IMR-90 (cell line): ENCODE measurements at regions not wholly inside any gene's neighbourhood (a gene's known extent, or its start where the extent isn't known, plus 50 kb on each side); places are given as distances from the start of the nearest gene placed in this dataset.

Source experiments
- ATAC-seq: fragments of 200-7000 bp; cut with Tn5 transposase; 2 replicates; pipeline ENCODE4 v1.9.1; 2020; ENCODE audit warnings: low read depth, mild to moderate bottlenecking, moderate library complexity
- BruUV-seq: library from RNA; stranded (reverse); fragments of 400-500 nt; replicated peaks from 2 replicates; lab custom pipeline; 2021; lab: Mats Ljungman, UMichigan
- CTCF ChIA-PET: fragments of 300-600 bp; formaldehyde crosslinking; extraction: SDS; loops from one replicate; lab custom pipeline; 2021; ENCODE audit warnings: antibody characterized with exemption; lab: Yijun Ruan, JAX
- POLR2A ChIA-PET: fragments of 300-600 bp; sonication (Branson Sonifier 250); formaldehyde crosslinking; loops from one replicate; lab custom pipeline; 2022; ENCODE audit warnings: antibody characterized with exemption; ENCODE audit not compliant: unreplicated experiment; lab: Charles Lee
- DNase-seq: peaks from one replicate; pipeline ENCODE4 v3.0.0; 2013
- H2AFZ ChIP-seq: replicated peaks from 2 replicates; pipeline ENCODE3; 2013; ENCODE audit warnings: low read length, mild to moderate bottlenecking; ENCODE audit not compliant: poor library complexity
- H2AK5ac ChIP-seq: 2 replicates; pipeline ENCODE4 v1.6.1; 2013; ENCODE audit warnings: low read depth, low read length, inconsistent platforms
- H2AK9ac ChIP-seq: replicated peaks from 2 replicates; pipeline ENCODE3; 2013; ENCODE audit warnings: mild to moderate bottlenecking, low read depth, low read length, moderate library complexity; ENCODE audit not compliant: poor library complexity
- H2BK120ac ChIP-seq: 2 replicates; pipeline ENCODE4 v1.6.1; 2013; ENCODE audit warnings: low read depth, low read length, inconsistent platforms
- H2BK15ac ChIP-seq: 3 replicates; pipeline ENCODE4 v1.6.1; 2013; ENCODE audit warnings: low read depth, low read length, inconsistent platforms
- H2BK20ac ChIP-seq: 2 replicates; pipeline ENCODE4 v1.6.1; 2013; ENCODE audit warnings: low read depth, mild to moderate bottlenecking, inconsistent platforms, low read length, moderate library complexity
- H2BK5ac ChIP-seq: 2 replicates; pipeline ENCODE4 v1.6.1; 2013; ENCODE audit warnings: mild to moderate bottlenecking, low read depth, low read length, inconsistent platforms; ENCODE audit not compliant: poor library complexity, severe bottlenecking
- H3K14ac ChIP-seq: replicated peaks from 2 replicates; pipeline ENCODE4 v1.6.1; 2013; ENCODE audit warnings: low read depth, low read length, inconsistent platforms
- H3K18ac ChIP-seq: 2 replicates; pipeline ENCODE4 v1.6.1; 2013; ENCODE audit warnings: low read depth, low read length, control low read depth
- H3K23ac ChIP-seq: 2 replicates; pipeline ENCODE4 v1.6.1; 2013; ENCODE audit warnings: low read depth, low read length, inconsistent platforms
- H3K27ac ChIP-seq: 2 replicates; pipeline ENCODE4 v1.5.1; 2013; ENCODE audit warnings: mild to moderate bottlenecking, control low read depth, low read length; ENCODE audit not compliant: insufficient read depth
- H3K27me3 ChIP-seq: 2 replicates; pipeline ENCODE4 v1.6.1; 2013; ENCODE audit warnings: low read length; ENCODE audit not compliant: control insufficient read depth, insufficient read depth
- H3K36me3 ChIP-seq: 2 replicates; pipeline ENCODE4 v1.6.1; 2013; ENCODE audit warnings: low read length, mixed read lengths; ENCODE audit not compliant: control insufficient read depth, insufficient read depth
- H3K4ac ChIP-seq: 2 replicates; pipeline ENCODE4 v1.6.1; 2013; ENCODE audit warnings: low read depth, low read length, inconsistent platforms
- H3K4me1 ChIP-seq: 2 replicates; pipeline ENCODE4 v1.6.1; 2013; ENCODE audit warnings: low read length, mixed read lengths; ENCODE audit not compliant: control insufficient read depth, insufficient read depth
- H3K4me2 ChIP-seq: 2 replicates; pipeline ENCODE4 v1.6.1; 2013; ENCODE audit warnings: low read depth, mild to moderate bottlenecking, control low read depth, low read length, moderate library complexity
- H3K4me3 ChIP-seq: 2 replicates; pipeline ENCODE4 v1.5.1; 2013; ENCODE audit warnings: low read depth, mild to moderate bottlenecking, control low read depth, low read length, moderate library complexity; ENCODE audit not compliant: insufficient read depth
- H3K56ac ChIP-seq: 2 replicates; pipeline ENCODE4 v1.6.1; 2013; ENCODE audit warnings: low read length, inconsistent platforms; ENCODE audit not compliant: insufficient read depth; ENCODE audit errors: extremely low read depth
- H3K79me1 ChIP-seq, 2 experiments: 2 replicates each; pipeline ENCODE4 v1.6.1; 2013; ENCODE audit warnings: low read length in 2 of 2, inconsistent platforms in 1 of 2, low read depth in 1 of 2
- H3K9ac ChIP-seq: 2 replicates; pipeline ENCODE4 v1.6.1; 2013; ENCODE audit warnings: low read depth, low read length, control low read depth
- H3K9me1 ChIP-seq: 2 replicates; pipeline ENCODE4 v1.6.1; 2013; ENCODE audit warnings: low read length, inconsistent platforms; ENCODE audit not compliant: insufficient read depth
- H3K9me3 ChIP-seq: 2 replicates; pipeline ENCODE4 v1.6.1; 2013; ENCODE audit warnings: low read length; ENCODE audit not compliant: control insufficient read depth, insufficient read depth
- H4K20me1 ChIP-seq: 2 replicates; pipeline ENCODE4 v1.6.1; 2013; ENCODE audit warnings: low read length, inconsistent platforms; ENCODE audit not compliant: insufficient read depth
- H4K5ac ChIP-seq: 2 replicates; pipeline ENCODE4 v1.6.1; 2013; ENCODE audit warnings: mild to moderate bottlenecking, low read depth, low read length, control low read depth
- H4K8ac ChIP-seq, 2 experiments: 2 replicates each; pipeline ENCODE4 v1.6.1; 2013; ENCODE audit warnings: low read depth in 2 of 2, low read length in 2 of 2, control low read depth in 1 of 2, inconsistent platforms in 1 of 2
- H4K91ac ChIP-seq: 2 replicates; pipeline ENCODE4 v1.6.1; 2013; ENCODE audit warnings: low read depth, low read length, inconsistent platforms; ENCODE audit not compliant: insufficient read depth
- CHD1 ChIP-seq: IDR thresholded peaks from 2 replicates; pipeline ENCODE4 v1.6.1; 2012; ENCODE audit warnings: low read depth, low read length, improper control_type of control experiment
- MAZ ChIP-seq: IDR thresholded peaks from 2 replicates; pipeline ENCODE4 v1.6.1; 2012; ENCODE audit warnings: low read depth, mild to moderate bottlenecking, low read length, improper control_type of control experiment, moderate library complexity, borderline replicate concordance
- POLR2A ChIP-seq: IDR thresholded peaks from 2 replicates; pipeline ENCODE4 v1.6.1; 2012; ENCODE audit warnings: mild to moderate bottlenecking, low read depth, low read length
- RAD21 ChIP-seq: IDR thresholded peaks from 2 replicates; pipeline ENCODE4 v1.6.1; 2012; ENCODE audit warnings: low read length, improper control_type of control experiment
- WGBS, 2 experiments: methylation state at CpG; one replicate each; pipeline versions ENCODE4 v1.1.5 to v1.1.7; 2013; ENCODE audit warnings: missing lambda C conversion rate in 2 of 2; ENCODE audit not compliant: insufficient read length in 1 of 2; ENCODE audit errors: extremely low coverage in 2 of 2; 5-methylcytosine and 5-hydroxymethylcytosine counted together
- dilution Hi-C: fragments of 300-500 bp; cut with HindIII; formaldehyde crosslinking; loops from one replicate; pipeline ENCODE4 v1.14.3; 2018; ENCODE audit warnings: low sequenced_read_pairs; ENCODE audit not compliant: unreplicated experiment
- in situ Hi-C: fragments of 300-500 bp; cut with MboI; formaldehyde crosslinking; loops from 3 replicates; pipeline ENCODE4 v1.14.3; 2019; ENCODE audit warnings: low sequenced_read_pairs, inconsistent platforms, mixed read lengths
- intact Hi-C: fragments of 100-400 bp; cut with micrococcal nuclease; formaldehyde crosslinking; loops from 2 replicates; pipeline ENCODE4 v1.10.0; 2022

DNA sequence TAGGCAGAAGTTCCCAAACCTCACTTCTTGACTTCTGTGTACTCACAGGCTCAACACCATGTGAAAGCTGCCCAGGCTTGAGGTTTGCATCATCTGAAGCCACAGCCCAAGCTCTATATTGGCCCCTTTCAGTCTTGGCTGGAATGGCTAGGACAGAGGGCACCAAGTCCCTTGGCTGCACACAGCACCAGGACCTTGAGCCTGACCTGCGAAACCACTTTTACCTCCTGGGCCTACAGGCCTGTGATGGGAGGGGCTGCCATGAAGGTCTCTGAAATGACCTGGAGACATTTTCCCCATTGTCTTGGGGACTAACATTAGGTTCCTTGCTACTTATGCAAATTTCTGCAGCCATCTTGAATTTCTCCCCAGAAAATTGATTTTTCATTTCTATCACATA is 288.3 kb upstream of the ZC3H12C start:
- Histone ChIP-seq H3K27me3 (no peaks in the 10 kb centered on the region; the same call in 1 of the 2 replicates), H4K91ac (no peak overlapping the region), H3K9ac (no peak overlapping the region), H3K79me1 (no peaks in the 10 kb centered on the region), H3K23ac (no peak overlapping the region), H2BK15ac (no peak overlapping the region), H2AK9ac (no peak overlapping the region), H3K36me3 (no peaks in the 10 kb centered on the region), H2BK120ac (no peak overlapping the region), H3K4me3 (no peak overlapping the region), H2AFZ (no peak overlapping the region), H3K14ac (no peak overlapping the region), H3K56ac (no peak overlapping the region), H4K5ac (no peak overlapping the region), H3K18ac (no peak overlapping the region), H3K27ac (no peak overlapping the region), H3K9me1 (no peaks in the 10 kb centered on the region), H3K9me3 (no peaks in the 10 kb centered on the region), H2AK5ac (no peak overlapping the region), H3K4ac (no peak overlapping the region), H4K8ac (no peak overlapping the region), H4K20me1 (no peaks in the 10 kb centered on the region), H2BK20ac (no peak overlapping the region), H3K4me1 (no peaks in the 10 kb centered on the region), H3K4me2 (no peak overlapping the region), H2BK5ac (no peak overlapping the region)
- BruUV-seq: no TSS peak
- DNase-seq: no peak
- in situ Hi-C loops (no loop called here), dilution Hi-C loops (no loop called here), intact Hi-C loops (no loop called here)
- no peak for TF ChIP-seq POLR2A
- no peak for TF ChIP-seq MAZ
- TF ChIP-seq CHD1: no peak
- TF ChIP-seq RAD21: no peak
- no CpG with 5 or more reads among the region's 1 CpG for WGBS, 2 experiments
- ChIA-PET CTCF (no interaction called here), POLR2A (no interaction called here)
- no peak for ATAC-seq
